22Rv1 (cell line): ENCODE measurements at regions not wholly inside any gene's neighbourhood (a gene's known extent, or its start where the extent isn't known, plus 50 kb on each side); places are given as distances from the start of the nearest gene placed in this dataset.

Experiments
- ZFX ChIP-seq: fragments of 450-650 bp; IDR thresholded peaks from 2 replicates; pipeline ENCODE4 v1.6.1; 2017; ENCODE audit warnings: antibody characterized with exemption, borderline replicate concordance
- TF ChIP-seq, protein P1 (sequence below): fragments of 450-650 bp; IDR thresholded peaks from 2 replicates; pipeline ENCODE4 v1.5.1; 2017; ENCODE audit warnings: mild to moderate bottlenecking

DNA sequence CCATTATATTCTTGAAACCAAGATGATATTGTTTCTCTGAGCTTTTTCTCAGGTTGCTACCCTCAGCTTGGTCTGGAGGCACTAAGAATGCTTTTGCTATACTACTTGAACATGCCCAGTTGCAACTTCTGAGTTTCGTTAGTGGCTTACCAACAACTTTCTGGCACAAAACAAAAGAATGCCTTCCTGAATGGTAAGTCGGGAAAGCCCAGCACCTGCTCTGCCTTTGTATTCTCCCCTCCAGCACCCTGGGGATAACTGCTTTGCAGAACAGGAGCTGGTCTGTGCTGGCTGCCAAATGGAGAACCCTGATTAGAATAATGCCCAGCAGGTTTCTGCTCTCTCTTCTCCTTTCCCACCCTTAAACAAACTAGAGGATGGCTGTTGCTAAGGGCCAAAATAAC lies 149.3 kb downstream of the TGFB2 start:
- no peak for TF ChIP-seq ZFX
- TF ChIP-seq, protein P1, sequence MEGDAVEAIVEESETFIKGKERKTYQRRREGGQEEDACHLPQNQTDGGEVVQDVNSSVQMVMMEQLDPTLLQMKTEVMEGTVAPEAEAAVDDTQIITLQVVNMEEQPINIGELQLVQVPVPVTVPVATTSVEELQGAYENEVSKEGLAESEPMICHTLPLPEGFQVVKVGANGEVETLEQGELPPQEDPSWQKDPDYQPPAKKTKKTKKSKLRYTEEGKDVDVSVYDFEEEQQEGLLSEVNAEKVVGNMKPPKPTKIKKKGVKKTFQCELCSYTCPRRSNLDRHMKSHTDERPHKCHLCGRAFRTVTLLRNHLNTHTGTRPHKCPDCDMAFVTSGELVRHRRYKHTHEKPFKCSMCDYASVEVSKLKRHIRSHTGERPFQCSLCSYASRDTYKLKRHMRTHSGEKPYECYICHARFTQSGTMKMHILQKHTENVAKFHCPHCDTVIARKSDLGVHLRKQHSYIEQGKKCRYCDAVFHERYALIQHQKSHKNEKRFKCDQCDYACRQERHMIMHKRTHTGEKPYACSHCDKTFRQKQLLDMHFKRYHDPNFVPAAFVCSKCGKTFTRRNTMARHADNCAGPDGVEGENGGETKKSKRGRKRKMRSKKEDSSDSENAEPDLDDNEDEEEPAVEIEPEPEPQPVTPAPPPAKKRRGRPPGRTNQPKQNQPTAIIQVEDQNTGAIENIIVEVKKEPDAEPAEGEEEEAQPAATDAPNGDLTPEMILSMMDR: no peak
